ENCODE measurements at regions not wholly inside any gene's neighbourhood (a gene's known extent, or its start where the extent isn't known, plus 50 kb on each side); places are given as distances from the start of the nearest gene placed in this dataset.
"Not testable (repeated sequence)": the region's sequence is repeated elsewhere in the genome, so short reads cannot be mapped to it uniquely, and the experiment has no call there.

GRCh38 chr9:85479305-85479704, 262.4 kb downstream of the AGTPBP1 start:
- no peak overlapping the region for H3K4me3 ChIP-seq (ENCODE audit: low read depth, low read length, poor library complexity, severe bottlenecking)
- no peaks in the 10 kb centered on the region for H3K4me1 ChIP-seq (ENCODE audit: insufficient read depth, low read length, poor library complexity, severe bottlenecking)
- intact Hi-C loops (cut with micrococcal nuclease; ENCODE audit: unreplicated experiment): no loop called here
- TF ChIP-seq EZH2 (IDR thresholded peaks at IDR 0.05; ENCODE audit: borderline replicate concordance, low read depth, low read length, poor library complexity, severe bottlenecking): no peak
- TF ChIP-seq, protein P1, sequence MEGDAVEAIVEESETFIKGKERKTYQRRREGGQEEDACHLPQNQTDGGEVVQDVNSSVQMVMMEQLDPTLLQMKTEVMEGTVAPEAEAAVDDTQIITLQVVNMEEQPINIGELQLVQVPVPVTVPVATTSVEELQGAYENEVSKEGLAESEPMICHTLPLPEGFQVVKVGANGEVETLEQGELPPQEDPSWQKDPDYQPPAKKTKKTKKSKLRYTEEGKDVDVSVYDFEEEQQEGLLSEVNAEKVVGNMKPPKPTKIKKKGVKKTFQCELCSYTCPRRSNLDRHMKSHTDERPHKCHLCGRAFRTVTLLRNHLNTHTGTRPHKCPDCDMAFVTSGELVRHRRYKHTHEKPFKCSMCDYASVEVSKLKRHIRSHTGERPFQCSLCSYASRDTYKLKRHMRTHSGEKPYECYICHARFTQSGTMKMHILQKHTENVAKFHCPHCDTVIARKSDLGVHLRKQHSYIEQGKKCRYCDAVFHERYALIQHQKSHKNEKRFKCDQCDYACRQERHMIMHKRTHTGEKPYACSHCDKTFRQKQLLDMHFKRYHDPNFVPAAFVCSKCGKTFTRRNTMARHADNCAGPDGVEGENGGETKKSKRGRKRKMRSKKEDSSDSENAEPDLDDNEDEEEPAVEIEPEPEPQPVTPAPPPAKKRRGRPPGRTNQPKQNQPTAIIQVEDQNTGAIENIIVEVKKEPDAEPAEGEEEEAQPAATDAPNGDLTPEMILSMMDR (conservative IDR thresholded peaks at IDR 0.05; ENCODE audit: low read depth, low read length): no peak
- ChIA-PET POLR2A (ENCODE audit: low non-redundant PET) (no interaction called here), CTCF (no interaction called here)
- H3K9me3 ChIP-seq (ENCODE audit: low read depth, low read length, poor library complexity, severe bottlenecking): no peaks in the 10 kb centered on the region
- H3K27me3 ChIP-seq (replicated peaks; ENCODE audit: insufficient read depth, low read depth, low read length, poor library complexity): peaks cover 46% of the 10 kb centered on the region
- no peaks in the 10 kb centered on the region for H3K36me3 ChIP-seq (ENCODE audit: insufficient read depth, low read length, poor library complexity, severe bottlenecking)
- no peak overlapping the region for H3K27ac ChIP-seq (ENCODE audit: low read depth, low read length, poor library complexity, severe bottlenecking)
- DNase-seq (ENCODE audit: low spot score): no peak
- BruUV-seq (replicated peaks): no TSS peak

DNA sequence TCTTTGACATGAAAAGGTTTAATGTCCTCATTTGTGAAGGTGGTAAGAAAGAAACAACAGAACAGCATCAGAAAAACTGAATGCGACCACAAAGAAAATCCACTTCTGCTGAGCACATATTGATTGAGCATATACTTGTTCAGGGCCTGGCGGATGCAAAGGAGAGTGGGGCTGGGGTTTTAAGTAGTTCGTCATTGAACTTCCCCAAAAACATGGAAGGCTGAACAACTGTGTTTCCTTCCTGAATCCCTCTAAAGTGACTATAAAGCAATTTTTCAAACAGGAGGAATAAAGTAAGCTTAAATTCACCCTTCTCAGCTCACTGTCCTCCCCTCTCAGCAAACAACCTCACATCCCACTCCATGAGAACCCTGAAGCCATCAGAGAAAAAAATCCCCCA, 262.9 kb downstream of the AGTPBP1 start:
- ChIA-PET POLR2A (ENCODE audit: low non-redundant PET) (no interaction called here), CTCF (no interaction called here)
- no peak overlapping the region for H3K4me3 ChIP-seq (ENCODE audit: low read depth, low read length, poor library complexity, severe bottlenecking)
- no peaks in the 10 kb centered on the region for H3K9me3 ChIP-seq (ENCODE audit: low read depth, low read length, poor library complexity, severe bottlenecking)
- no peaks in the 10 kb centered on the region for H3K4me1 ChIP-seq (ENCODE audit: insufficient read depth, low read length, poor library complexity, severe bottlenecking)
- BruUV-seq (replicated peaks): no TSS peak
- no peak overlapping the region for H3K27ac ChIP-seq (ENCODE audit: low read depth, low read length, poor library complexity, severe bottlenecking)
- no peak for DNase-seq (ENCODE audit: low spot score)
- intact Hi-C loops (cut with micrococcal nuclease; ENCODE audit: unreplicated experiment): no loop called here
- TF ChIP-seq EZH2 (IDR thresholded peaks at IDR 0.05; ENCODE audit: borderline replicate concordance, low read depth, low read length, poor library complexity, severe bottlenecking): no peak
- TF ChIP-seq, protein P1 (conservative IDR thresholded peaks at IDR 0.05; ENCODE audit: low read depth, low read length): no peak
- H3K27me3 ChIP-seq (replicated peaks; ENCODE audit: insufficient read depth, low read depth, low read length, poor library complexity): peaks cover 42% of the 10 kb centered on the region
- no peaks in the 10 kb centered on the region for H3K36me3 ChIP-seq (ENCODE audit: insufficient read depth, low read length, poor library complexity, severe bottlenecking)

DNA sequence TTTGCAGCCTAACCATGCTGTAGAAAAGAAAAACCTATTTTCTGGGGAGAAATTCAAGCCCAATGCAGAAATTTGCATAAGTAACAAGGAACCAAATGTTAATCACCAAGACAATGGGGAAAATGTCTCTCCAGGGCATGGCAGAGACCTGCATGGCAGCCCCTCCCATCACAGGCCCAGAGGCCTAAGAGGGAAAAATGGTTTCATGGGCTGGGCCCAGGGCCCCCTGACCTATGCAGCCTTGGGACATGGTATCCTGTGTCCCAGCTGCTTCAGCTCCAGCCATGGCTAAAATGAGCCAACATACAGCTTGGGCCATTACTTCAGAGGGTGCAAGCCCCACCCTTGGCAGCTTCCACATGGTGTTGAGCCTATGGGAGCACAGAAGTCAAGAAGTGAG, 266.9 kb downstream of the AGTPBP1 start:
- CTCF ChIA-PET; H3K36me3 ChIP-seq (ENCODE audit: insufficient read depth, low read length, poor library complexity, severe bottlenecking); H3K4me3 ChIP-seq (ENCODE audit: low read depth, low read length, poor library complexity, severe bottlenecking); DNase-seq (ENCODE audit: low spot score); H3K27ac ChIP-seq (ENCODE audit: low read depth, low read length, poor library complexity, severe bottlenecking); H3K4me1 ChIP-seq (ENCODE audit: insufficient read depth, low read length, poor library complexity, severe bottlenecking); intact Hi-C loops (cut with micrococcal nuclease; ENCODE audit: unreplicated experiment); BruUV-seq (replicated peaks); H3K9me3 ChIP-seq (ENCODE audit: low read depth, low read length, poor library complexity, severe bottlenecking); POLR2A ChIA-PET (ENCODE audit: low non-redundant PET): not testable (repeated sequence)
- H3K27me3 ChIP-seq (replicated peaks; ENCODE audit: insufficient read depth, low read depth, low read length, poor library complexity): peaks cover 13% of the 10 kb centered on the region

DNA sequence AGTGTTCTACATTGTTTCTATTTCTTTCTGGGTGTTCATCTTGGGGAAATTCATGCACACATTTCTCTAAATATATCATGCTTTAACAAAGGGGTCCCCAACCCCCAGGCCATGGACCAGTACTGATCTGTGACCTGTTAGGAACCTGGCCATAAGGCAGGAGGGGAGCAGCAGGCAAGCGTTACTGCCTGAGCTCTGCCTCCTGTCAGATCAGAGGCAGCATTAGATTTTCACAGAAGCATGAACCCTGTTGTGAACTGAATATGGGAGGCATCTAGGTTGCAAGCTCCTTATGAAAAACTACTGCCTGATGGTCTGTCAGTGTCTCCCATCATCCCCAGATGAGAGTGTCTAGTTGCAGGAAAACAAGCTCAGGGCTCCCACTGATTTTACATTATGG, 270.0 kb downstream of the AGTPBP1 start:
- TF ChIP-seq, protein P1 (conservative IDR thresholded peaks at IDR 0.05; ENCODE audit: low read depth, low read length): no peak
- no peak for TF ChIP-seq EZH2 (IDR thresholded peaks at IDR 0.05; ENCODE audit: borderline replicate concordance, low read depth, low read length, poor library complexity, severe bottlenecking)
- ChIA-PET POLR2A (ENCODE audit: low non-redundant PET) (no interaction called here), CTCF (no interaction called here)
- no peak for DNase-seq (ENCODE audit: low spot score)
- H3K27me3 ChIP-seq (replicated peaks; ENCODE audit: insufficient read depth, low read depth, low read length, poor library complexity): peaks cover 19% of the 10 kb centered on the region
- no peak overlapping the region for H3K4me3 ChIP-seq (ENCODE audit: low read depth, low read length, poor library complexity, severe bottlenecking)
- intact Hi-C loops (cut with micrococcal nuclease; ENCODE audit: unreplicated experiment): no loop called here
- no peaks in the 10 kb centered on the region for H3K36me3 ChIP-seq (ENCODE audit: insufficient read depth, low read length, poor library complexity, severe bottlenecking)
- BruUV-seq (replicated peaks): no TSS peak
- H3K27ac ChIP-seq (ENCODE audit: low read depth, low read length, poor library complexity, severe bottlenecking): no peak overlapping the region
- no peaks in the 10 kb centered on the region for H3K4me1 ChIP-seq (ENCODE audit: insufficient read depth, low read length, poor library complexity, severe bottlenecking)
- no peaks in the 10 kb centered on the region for H3K9me3 ChIP-seq (ENCODE audit: low read depth, low read length, poor library complexity, severe bottlenecking)
